ENCODE measurements at regions not wholly inside any gene's neighbourhood (a gene's known extent, or its start where the extent isn't known, plus 50 kb on each side); places are given as distances from the start of the nearest gene placed in this dataset.

GRCh38 chr2:8090748-8091700, 590.8 kb upstream of the ID2 start:
- Histone ChIP-seq H2BK15ac (ENCODE audit: low read depth, poor library complexity, severe bottlenecking) (no peak overlapping the region), H3K27ac (ENCODE audit: low read length, poor library complexity, severe bottlenecking) (no peak overlapping the region), H3K36me3 (ENCODE audit: control insufficient read depth in 1 of 2, insufficient read depth in 2 of 2, low read depth in 1 of 2, low read length in 2 of 2) (no peaks in the 10 kb centered on the region), H2AFZ (ENCODE audit: low read depth, low read length) (no peak overlapping the region), H4K8ac (ENCODE audit: low read length) (no peak overlapping the region), H2AK5ac (ENCODE audit: low read length, severe bottlenecking) (no peak overlapping the region), H2BK120ac (ENCODE audit: low read depth, low read length) (no peak overlapping the region), H3K18ac (ENCODE audit: low read depth in 1 of 2, low read length in 2 of 2) (peak overlapping the region in 1 of 2 experiments; percentile 5), H2BK5ac (ENCODE audit: low read depth, low read length, poor library complexity, severe bottlenecking) (no peak overlapping the region), H3K27me3 (ENCODE audit: control insufficient read depth in 1 of 2, insufficient read depth in 1 of 2, low read length in 2 of 2) (no peaks in the 10 kb centered on the region), H3K79me1 (replicated peaks; ENCODE audit: low read length, poor library complexity, severe bottlenecking) (no peaks in the 10 kb centered on the region), H3K9ac (ENCODE audit: low read length) (peak overlapping the region; percentile 61), H3K4me2 (ENCODE audit: low read length, poor library complexity, severe bottlenecking) (no peak overlapping the region), H3K14ac (ENCODE audit: low read length in 2 of 2) (no peak overlapping the region), H3K4me3 (ENCODE audit: insufficient read depth in 1 of 2, low read depth in 1 of 2, low read length in 2 of 2) (peak overlapping the region in 1 of 2 experiments; percentile 10), H2BK12ac (ENCODE audit: low read length in 2 of 2) (peak overlapping the region in 1 of 2 experiments; percentile 54), H3K4ac (ENCODE audit: low read depth in 1 of 2, low read length in 2 of 2) (peak overlapping the region; percentile 24 to 74), H4K91ac (ENCODE audit: low read length) (peak overlapping the region; percentile 35), H3K9me3 (ENCODE audit: control insufficient read depth, low read length) (no peaks in the 10 kb centered on the region), H3K4me1 (ENCODE audit: control insufficient read depth, insufficient read depth, low read depth, low read length) (peaks cover 12% of the 10 kb centered on the region), H3K23ac (ENCODE audit: low read length in 2 of 2) (no peak overlapping the region)
- peak; percentile 98 for DNase-seq
- WGBS = 78% methylated on average over 3 of the region's 5 CpGs

DNA sequence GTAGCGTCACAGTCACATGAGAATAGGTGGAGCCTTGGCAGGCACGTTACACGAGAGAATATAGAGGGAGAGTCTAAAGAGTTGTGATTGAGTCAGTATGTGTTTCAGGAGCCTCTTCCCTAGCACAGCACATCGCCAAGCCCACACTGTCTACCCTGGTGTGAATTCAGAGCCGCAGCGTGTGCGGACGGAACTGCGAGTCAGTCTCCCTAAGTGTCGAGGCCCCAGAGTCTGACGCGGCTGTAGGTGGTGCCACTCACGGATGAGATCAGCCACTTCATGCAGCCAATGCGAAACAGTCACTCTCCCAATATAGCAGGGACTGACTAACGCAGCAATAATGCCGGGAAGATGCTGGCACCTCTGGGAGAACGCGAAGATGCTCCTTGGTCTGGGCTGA, 587.3 kb upstream of the ID2 start:
- H3K18ac ChIP-seq (ENCODE audit: low read depth in 1 of 2, low read length in 2 of 2) = no peak overlapping the region

GRCh38 chr2:8095978-8096377, 585.9 kb upstream of the ID2 start:
- no peak overlapping the region for H3K4me2 ChIP-seq (ENCODE audit: low read length, poor library complexity, severe bottlenecking)
- no peak overlapping the region for H2BK5ac ChIP-seq (ENCODE audit: low read depth, low read length, poor library complexity, severe bottlenecking)
- no peak overlapping the region for H4K91ac ChIP-seq (ENCODE audit: low read length)
- no peaks in the 10 kb centered on the region for H3K79me1 ChIP-seq (replicated peaks; ENCODE audit: low read length, poor library complexity, severe bottlenecking)
- no peaks in the 10 kb centered on the region for H3K27me3 ChIP-seq (ENCODE audit: control insufficient read depth in 1 of 2, insufficient read depth in 1 of 2, low read length in 2 of 2)
- no peak overlapping the region for H2AK5ac ChIP-seq (ENCODE audit: low read length, severe bottlenecking)
- H2AFZ ChIP-seq (ENCODE audit: low read depth, low read length) = no peak overlapping the region
- no peak overlapping the region for H3K18ac ChIP-seq (ENCODE audit: low read depth in 1 of 2, low read length in 2 of 2)
- H3K4me3 ChIP-seq (ENCODE audit: insufficient read depth in 1 of 2, low read depth in 1 of 2, low read length in 2 of 2) = no peak overlapping the region
- no peaks in the 10 kb centered on the region for H3K36me3 ChIP-seq (ENCODE audit: control insufficient read depth in 1 of 2, insufficient read depth in 2 of 2, low read depth in 1 of 2, low read length in 2 of 2)
- H3K14ac ChIP-seq (ENCODE audit: low read length in 2 of 2) = no peak overlapping the region
- H3K9ac ChIP-seq (ENCODE audit: low read length) = no peak overlapping the region
- H3K9me3 ChIP-seq (ENCODE audit: control insufficient read depth, low read length) = no peaks in the 10 kb centered on the region
- H2BK120ac ChIP-seq (ENCODE audit: low read depth, low read length) = no peak overlapping the region
- H2BK12ac ChIP-seq (ENCODE audit: low read length in 2 of 2) = no peak overlapping the region
- peak overlapping the region in 1 of 2 experiments; percentile 53 for H3K23ac ChIP-seq (ENCODE audit: low read length in 2 of 2)
- H3K27ac ChIP-seq (ENCODE audit: low read length, poor library complexity, severe bottlenecking) = no peak overlapping the region
- H2BK15ac ChIP-seq (ENCODE audit: low read depth, poor library complexity, severe bottlenecking) = no peak overlapping the region
- no peak overlapping the region for H3K4ac ChIP-seq (ENCODE audit: low read depth in 1 of 2, low read length in 2 of 2)
- DNase-seq = no peak
- WGBS = 88% methylated on average over 4 of the region's 4 CpGs
- H4K8ac ChIP-seq (ENCODE audit: low read length) = no peak overlapping the region
- no peaks in the 10 kb centered on the region for H3K4me1 ChIP-seq (ENCODE audit: control insufficient read depth, insufficient read depth, low read depth, low read length)

More for the DNA sequence above, 587.3 kb upstream of the ID2 start:
- 92% methylated on average over 18 of the region's 18 CpGs for WGBS
- H3K23ac ChIP-seq (ENCODE audit: low read length in 2 of 2) = no peak overlapping the region
- H3K4me3 ChIP-seq (ENCODE audit: insufficient read depth in 1 of 2, low read depth in 1 of 2, low read length in 2 of 2) = no peak overlapping the region
- H3K9me3 ChIP-seq (ENCODE audit: control insufficient read depth, low read length) = no peaks in the 10 kb centered on the region
- peak overlapping the region; percentile 60 for H3K9ac ChIP-seq (ENCODE audit: low read length)
- H3K4me2 ChIP-seq (ENCODE audit: low read length, poor library complexity, severe bottlenecking) = no peak overlapping the region
- H3K4me1 ChIP-seq (ENCODE audit: control insufficient read depth, insufficient read depth, low read depth, low read length) = peaks cover 2% of the 10 kb centered on the region
- peak; percentile 50 for DNase-seq
- no peak overlapping the region for H3K14ac ChIP-seq (ENCODE audit: low read length in 2 of 2)
- H2BK15ac ChIP-seq (ENCODE audit: low read depth, poor library complexity, severe bottlenecking) = no peak overlapping the region
- H4K8ac ChIP-seq (ENCODE audit: low read length) = no peak overlapping the region
- no peaks in the 10 kb centered on the region for H3K79me1 ChIP-seq (replicated peaks; ENCODE audit: low read length, poor library complexity, severe bottlenecking)
- no peak overlapping the region for H2AFZ ChIP-seq (ENCODE audit: low read depth, low read length)
- H3K27ac ChIP-seq (ENCODE audit: low read length, poor library complexity, severe bottlenecking) = no peak overlapping the region
- no peak overlapping the region for H2BK120ac ChIP-seq (ENCODE audit: low read depth, low read length)
- H2AK5ac ChIP-seq (ENCODE audit: low read length, severe bottlenecking) = no peak overlapping the region
- H4K91ac ChIP-seq (ENCODE audit: low read length) = no peak overlapping the region
- no peaks in the 10 kb centered on the region for H3K36me3 ChIP-seq (ENCODE audit: control insufficient read depth in 1 of 2, insufficient read depth in 2 of 2, low read depth in 1 of 2, low read length in 2 of 2)
- H3K27me3 ChIP-seq (ENCODE audit: control insufficient read depth in 1 of 2, insufficient read depth in 1 of 2, low read length in 2 of 2) = no peaks in the 10 kb centered on the region
- H3K4ac ChIP-seq (ENCODE audit: low read depth in 1 of 2, low read length in 2 of 2) = no peak overlapping the region
- H2BK12ac ChIP-seq (ENCODE audit: low read length in 2 of 2) = no peak overlapping the region
- no peak overlapping the region for H2BK5ac ChIP-seq (ENCODE audit: low read depth, low read length, poor library complexity, severe bottlenecking)

DNA sequence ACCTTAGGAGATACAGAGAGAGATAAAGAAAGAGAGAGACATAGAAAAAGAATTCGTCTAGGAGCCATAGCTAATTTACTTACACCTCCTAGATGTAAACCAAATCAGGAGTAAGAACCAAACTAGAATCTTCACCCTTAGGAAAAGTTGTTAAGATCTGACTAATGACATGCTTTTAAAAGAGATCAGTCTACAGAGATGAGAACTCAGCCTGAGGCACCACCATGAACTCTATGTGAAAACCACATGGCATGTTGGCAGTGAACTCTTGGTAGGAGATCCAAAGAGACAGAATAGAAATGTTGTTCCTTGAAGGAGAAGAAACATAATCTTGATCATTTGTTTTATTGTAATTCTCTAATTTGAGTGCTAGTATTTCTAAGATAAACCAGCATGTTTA, 585.4 kb upstream of the ID2 start:
- Histone ChIP-seq H3K27me3 (ENCODE audit: control insufficient read depth in 1 of 2, insufficient read depth in 1 of 2, low read length in 2 of 2) (no peaks in the 10 kb centered on the region), H3K4me2 (ENCODE audit: low read length, poor library complexity, severe bottlenecking) (no peak overlapping the region), H2BK5ac (ENCODE audit: low read depth, low read length, poor library complexity, severe bottlenecking) (no peak overlapping the region), H3K18ac (ENCODE audit: low read depth in 1 of 2, low read length in 2 of 2) (no peak overlapping the region), H4K8ac (ENCODE audit: low read length) (no peak overlapping the region), H3K9ac (ENCODE audit: low read length) (no peak overlapping the region), H2AFZ (ENCODE audit: low read depth, low read length) (no peak overlapping the region), H3K4ac (ENCODE audit: low read depth in 1 of 2, low read length in 2 of 2) (no peak overlapping the region), H3K9me3 (ENCODE audit: control insufficient read depth, low read length) (no peaks in the 10 kb centered on the region), H2AK5ac (ENCODE audit: low read length, severe bottlenecking) (no peak overlapping the region), H3K36me3 (ENCODE audit: control insufficient read depth in 1 of 2, insufficient read depth in 2 of 2, low read depth in 1 of 2, low read length in 2 of 2) (no peaks in the 10 kb centered on the region), H3K27ac (ENCODE audit: low read length, poor library complexity, severe bottlenecking) (no peak overlapping the region), H3K23ac (ENCODE audit: low read length in 2 of 2) (no peak overlapping the region), H2BK120ac (ENCODE audit: low read depth, low read length) (no peak overlapping the region), H4K91ac (ENCODE audit: low read length) (no peak overlapping the region), H2BK12ac (ENCODE audit: low read length in 2 of 2) (no peak overlapping the region), H3K4me3 (ENCODE audit: insufficient read depth in 1 of 2, low read depth in 1 of 2, low read length in 2 of 2) (no peak overlapping the region), H2BK15ac (ENCODE audit: low read depth, poor library complexity, severe bottlenecking) (no peak overlapping the region), H3K14ac (ENCODE audit: low read length in 2 of 2) (no peak overlapping the region), H3K4me1 (ENCODE audit: control insufficient read depth, insufficient read depth, low read depth, low read length) (no peaks in the 10 kb centered on the region), H3K79me1 (replicated peaks; ENCODE audit: low read length, poor library complexity, severe bottlenecking) (no peaks in the 10 kb centered on the region)
- no CpG with 5 or more reads among the region's 1 CpG for WGBS
- DNase-seq = no peak

Measured in mesenchymal stem cell (in vitro differentiated cells and primary cell).